ENCODE measurements at regions not wholly inside any gene's neighbourhood (a gene's known extent, or its start where the extent isn't known, plus 50 kb on each side); places are given as distances from the start of the nearest gene placed in this dataset.

DNA sequence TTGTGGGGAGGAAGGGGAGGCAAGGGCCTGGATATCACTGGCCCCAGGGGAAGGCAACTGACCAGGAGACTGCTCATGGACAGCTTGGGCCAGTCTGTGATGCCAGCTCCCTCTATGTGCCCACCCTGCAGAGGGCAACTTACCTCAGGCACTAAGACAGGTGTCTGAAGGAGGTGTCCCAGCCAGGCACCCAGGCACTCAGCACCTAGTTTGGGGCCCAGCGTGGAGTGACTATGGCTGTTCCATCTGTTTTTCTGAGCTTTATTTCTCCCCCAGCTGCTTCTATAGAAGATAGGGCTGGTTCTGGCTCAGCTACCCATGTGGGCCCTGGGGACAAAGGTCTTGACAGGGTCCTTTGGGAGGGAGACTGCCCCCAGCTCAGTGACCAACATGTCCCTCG, 150.6 kb upstream of the PCBD1 start:
- Histone ChIP-seq H3K9me3 (ENCODE audit: severe bottlenecking) (no peaks in the 10 kb centered on the region), H3K36me3 (no peaks in the 10 kb centered on the region), H3K27ac (no peak overlapping the region), H3K4me3 (ENCODE audit: low read depth, low read length) (no peak overlapping the region), H3K27me3 (ENCODE audit: insufficient read depth, low read depth, severe bottlenecking) (no peaks in the 10 kb centered on the region)
- no peak for TF ChIP-seq CTCF (IDR thresholded peaks at IDR 0.05; ENCODE audit: low read depth, low read length)
- no peak for DNase-seq

DNA sequence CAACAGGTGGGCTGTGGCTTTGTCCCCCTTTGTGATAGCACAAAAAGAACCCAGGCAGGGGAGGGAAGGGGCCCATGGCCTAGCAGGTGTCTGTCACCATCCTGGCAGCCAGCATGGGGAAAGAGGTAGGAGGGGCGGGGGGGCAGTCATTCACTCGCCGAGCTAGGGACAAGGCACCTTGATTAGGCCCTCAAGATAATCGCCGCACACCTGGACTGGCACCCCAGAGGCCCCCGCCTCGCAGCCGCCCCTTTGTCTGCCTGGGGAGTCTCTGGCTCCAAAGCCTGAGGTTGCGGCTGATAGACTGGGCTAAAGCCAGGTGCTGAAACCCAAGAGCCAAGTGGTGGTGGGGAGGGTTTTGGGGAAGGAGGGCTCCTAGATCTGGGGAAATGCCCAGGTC, 151.2 kb upstream of the PCBD1 start:
- Histone ChIP-seq H3K27ac (no peak overlapping the region), H3K9me3 (ENCODE audit: severe bottlenecking) (no peaks in the 10 kb centered on the region), H3K36me3 (no peaks in the 10 kb centered on the region), H3K27me3 (ENCODE audit: insufficient read depth, low read depth, severe bottlenecking) (no peaks in the 10 kb centered on the region), H3K4me3 (ENCODE audit: low read depth, low read length) (no peak overlapping the region)
- no peak for DNase-seq
- TF ChIP-seq CTCF (IDR thresholded peaks at IDR 0.05; ENCODE audit: low read depth, low read length) = no peak

DNA sequence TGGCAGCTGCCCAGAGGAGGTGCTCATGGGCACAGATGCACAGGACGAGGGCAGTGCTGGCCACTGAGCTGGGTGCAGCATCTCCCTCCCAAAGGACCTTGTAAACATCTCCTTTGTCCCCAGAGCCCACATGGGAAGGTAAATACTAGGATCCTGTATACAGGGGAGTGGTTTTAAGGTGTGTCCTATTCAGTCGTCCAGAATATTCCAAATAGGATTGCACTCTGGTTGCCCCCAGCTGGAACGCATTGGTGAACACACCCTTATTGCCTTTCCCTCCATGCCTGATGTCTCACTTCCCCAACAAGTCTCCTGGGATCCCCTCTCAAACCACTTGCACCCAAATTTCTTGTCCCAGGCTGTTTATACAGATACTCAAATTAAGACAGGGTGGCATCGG, 152.0 kb upstream of the PCBD1 start:
- no peaks in the 10 kb centered on the region for H3K27me3 ChIP-seq (ENCODE audit: insufficient read depth, low read depth, severe bottlenecking)
- TF ChIP-seq CTCF (IDR thresholded peaks at IDR 0.05; ENCODE audit: low read depth, low read length) = no peak
- H3K9me3 ChIP-seq (ENCODE audit: severe bottlenecking) = no peaks in the 10 kb centered on the region

DNA sequence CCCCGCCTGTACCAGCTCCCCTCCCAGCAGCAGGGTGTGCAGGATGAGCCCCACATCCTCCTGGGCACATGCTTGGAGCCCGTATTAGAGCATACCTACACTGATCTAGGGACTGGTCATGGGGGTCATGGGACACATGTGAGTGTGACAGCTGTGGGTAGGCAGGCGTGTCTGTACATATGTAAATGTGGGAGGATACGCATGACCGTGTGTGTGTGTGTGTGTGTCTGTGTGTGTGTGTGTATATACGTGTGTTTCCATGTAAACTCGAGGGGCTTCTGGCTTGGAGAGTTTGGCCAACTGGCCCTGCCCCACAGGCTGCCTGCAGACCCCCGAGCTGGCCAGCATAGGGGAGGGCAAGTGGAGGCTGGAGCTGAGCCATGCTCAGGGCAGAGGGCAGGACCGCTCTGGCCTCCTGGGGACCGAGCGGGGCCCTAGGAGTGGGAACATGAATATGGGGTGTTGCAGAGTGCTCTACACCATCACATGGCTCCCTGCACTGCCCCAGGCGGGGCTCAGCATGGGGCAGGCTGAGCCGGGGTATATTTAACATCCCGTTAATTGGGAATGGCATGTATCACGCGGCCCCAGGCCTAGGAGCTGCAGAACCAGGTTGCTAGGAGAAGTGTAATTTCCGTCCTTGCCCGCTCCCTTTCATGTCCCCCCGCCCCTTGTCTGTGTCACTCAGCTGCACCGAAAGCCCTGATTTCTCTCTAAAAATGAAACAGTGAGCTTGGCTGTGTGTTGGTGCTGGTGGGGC, 152.7 kb upstream of the PCBD1 start:
- Histone ChIP-seq H3K9me3 (ENCODE audit: severe bottlenecking) (no peaks in the 10 kb centered on the region), H3K36me3 (no peaks in the 10 kb centered on the region), H3K27me3 (ENCODE audit: insufficient read depth, low read depth, severe bottlenecking) (no peaks in the 10 kb centered on the region), H3K4me3 (ENCODE audit: low read depth, low read length) (no peak overlapping the region), H3K27ac (no peak overlapping the region)
- no peak for TF ChIP-seq CTCF (IDR thresholded peaks at IDR 0.05; ENCODE audit: low read depth, low read length)
- DNase-seq = peak; percentile 44

More for the DNA sequence above, 152.0 kb upstream of the PCBD1 start:
- Histone ChIP-seq H3K36me3 (no peaks in the 10 kb centered on the region), H3K27ac (no peak overlapping the region), H3K4me3 (ENCODE audit: low read depth, low read length) (no peak overlapping the region)
- DNase-seq = no peak

DNA sequence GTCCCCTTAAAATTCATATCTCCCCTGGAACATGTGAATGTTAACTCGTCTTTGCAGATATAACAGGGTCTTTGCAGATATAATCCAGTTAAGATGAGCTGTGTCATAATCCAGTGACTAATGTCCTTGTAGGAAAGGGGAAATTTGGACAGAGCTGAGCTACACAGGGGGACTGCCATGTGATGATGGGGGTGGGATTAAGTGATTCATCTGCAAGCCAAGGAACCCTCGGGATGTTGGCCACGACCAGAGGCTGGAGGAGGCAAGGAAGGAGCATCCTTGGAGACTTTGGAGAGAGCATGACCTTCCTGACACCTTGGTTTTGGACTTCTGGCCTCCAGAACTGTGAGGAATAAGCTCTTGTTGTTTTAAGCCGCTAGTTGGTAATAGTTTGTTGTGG, 153.9 kb upstream of the PCBD1 start:
- no peaks in the 10 kb centered on the region for H3K36me3 ChIP-seq
- H3K27ac ChIP-seq = no peak overlapping the region
- H3K4me3 ChIP-seq (ENCODE audit: low read depth, low read length) = no peak overlapping the region
- no peaks in the 10 kb centered on the region for H3K9me3 ChIP-seq (ENCODE audit: severe bottlenecking)
- no peak for TF ChIP-seq CTCF (IDR thresholded peaks at IDR 0.05; ENCODE audit: low read depth, low read length)
- H3K27me3 ChIP-seq (ENCODE audit: insufficient read depth, low read depth, severe bottlenecking) = no peaks in the 10 kb centered on the region
- no peak for DNase-seq

- Histone ChIP-seq H3K4me3 (ENCODE audit: low read depth, low read length) (no peak overlapping the region), H3K27ac (no peak overlapping the region), H3K27me3 (ENCODE audit: insufficient read depth, low read depth, severe bottlenecking) (no peaks in the 10 kb centered on the region), H3K36me3 (no peaks in the 10 kb centered on the region), H3K9me3 (ENCODE audit: severe bottlenecking) (no peaks in the 10 kb centered on the region)
- TF ChIP-seq CTCF (IDR thresholded peaks at IDR 0.05; ENCODE audit: low read depth, low read length) = no peak
- DNase-seq = no peak
Measured at GRCh38 chr10:71042699-71043098, 154.3 kb upstream of the PCBD1 start.
